ENCODE measurements at regions not wholly inside any gene's neighbourhood (a gene's known extent, or its start where the extent isn't known, plus 50 kb on each side); places are given as distances from the start of the nearest gene placed in this dataset.
"Not testable (repeated sequence)": the region's sequence is repeated elsewhere in the genome, so short reads cannot be mapped to it uniquely, and the experiment has no call there.

GRCh38 chr12:27162229-27162537 lies 79.8 kb upstream of the C12orf71 start:
- DNase-seq (ENCODE audit: low spot score): no peak
- no peak overlapping the region for H3K27ac ChIP-seq (ENCODE audit: poor library complexity, severe bottlenecking)

GRCh38 chr12:27163048-27163715 lies 80.8 kb upstream of the C12orf71 start:
- ATAC-seq (ENCODE audit: low read depth): no peak
- TF ChIP-seq CTCF (IDR thresholded peaks at IDR 0.05; ENCODE audit: poor library complexity, severe bottlenecking): no peak
- DNase-seq (ENCODE audit: low spot score): no peak

More at GRCh38 chr12:27162229-27162537, 79.8 kb upstream of the C12orf71 start:
- no peaks in the 10 kb centered on the region for H3K9me3 ChIP-seq (ENCODE audit: severe bottlenecking)
- ATAC-seq (ENCODE audit: low read depth): no peak
- TF ChIP-seq CTCF (IDR thresholded peaks at IDR 0.05; ENCODE audit: poor library complexity, severe bottlenecking): no peak
- H3K4me3 ChIP-seq (ENCODE audit: severe bottlenecking): no peak overlapping the region
- no peaks in the 10 kb centered on the region for H3K36me3 ChIP-seq (ENCODE audit: low read depth)
- H3K4me1 ChIP-seq (ENCODE audit: insufficient read depth, poor library complexity, severe bottlenecking): no peaks in the 10 kb centered on the region
- H3K27me3 ChIP-seq (ENCODE audit: insufficient read depth, poor library complexity, severe bottlenecking): no peaks in the 10 kb centered on the region

GRCh38 chr12:27163894-27164293 lies 80.2 kb upstream of the STK38L start:
- DNase-seq (ENCODE audit: low spot score) (no peak), ATAC-seq (ENCODE audit: low read depth) (no peak)
- Histone ChIP-seq H3K4me1 (ENCODE audit: insufficient read depth, poor library complexity, severe bottlenecking) (no peaks in the 10 kb centered on the region), H3K36me3 (ENCODE audit: low read depth) (no peaks in the 10 kb centered on the region), H3K9me3 (ENCODE audit: severe bottlenecking) (no peaks in the 10 kb centered on the region), H3K27me3 (ENCODE audit: insufficient read depth, poor library complexity, severe bottlenecking) (no peaks in the 10 kb centered on the region), H3K4me3 (ENCODE audit: severe bottlenecking) (no peak overlapping the region), H3K27ac (ENCODE audit: poor library complexity, severe bottlenecking) (no peak overlapping the region)
- no peak for TF ChIP-seq CTCF (IDR thresholded peaks at IDR 0.05; ENCODE audit: poor library complexity, severe bottlenecking)

More at GRCh38 chr12:27163048-27163715, 80.8 kb upstream of the C12orf71 start:
- H3K27ac ChIP-seq (ENCODE audit: poor library complexity, severe bottlenecking): no peak overlapping the region
- no peak overlapping the region for H3K4me3 ChIP-seq (ENCODE audit: severe bottlenecking)
- no peaks in the 10 kb centered on the region for H3K27me3 ChIP-seq (ENCODE audit: insufficient read depth, poor library complexity, severe bottlenecking)
- no peaks in the 10 kb centered on the region for H3K36me3 ChIP-seq (ENCODE audit: low read depth)
- no peaks in the 10 kb centered on the region for H3K9me3 ChIP-seq (ENCODE audit: severe bottlenecking)
- no peaks in the 10 kb centered on the region for H3K4me1 ChIP-seq (ENCODE audit: insufficient read depth, poor library complexity, severe bottlenecking)

- no peak for TF ChIP-seq CTCF (IDR thresholded peaks at IDR 0.05; ENCODE audit: poor library complexity, severe bottlenecking)
- ATAC-seq (ENCODE audit: low read depth) (no peak), DNase-seq (ENCODE audit: low spot score) (no peak)
- H3K36me3 ChIP-seq (ENCODE audit: low read depth): no peaks in the 10 kb centered on the region
- H3K4me1 ChIP-seq (ENCODE audit: insufficient read depth, poor library complexity, severe bottlenecking): no peaks in the 10 kb centered on the region
- H3K27me3 ChIP-seq (ENCODE audit: insufficient read depth, poor library complexity, severe bottlenecking): no peaks in the 10 kb centered on the region
- H3K4me3 ChIP-seq (ENCODE audit: severe bottlenecking): no peak overlapping the region
- H3K9me3 ChIP-seq (ENCODE audit: severe bottlenecking): no peaks in the 10 kb centered on the region
- H3K27ac ChIP-seq (ENCODE audit: poor library complexity, severe bottlenecking): no peak overlapping the region
Observed at GRCh38 chr12:27164330-27165040, 79.6 kb upstream of the STK38L start.

GRCh38 chr12:27165958-27166357 lies 78.1 kb upstream of the STK38L start:
- not testable (repeated sequence) for H3K27ac ChIP-seq (ENCODE audit: poor library complexity, severe bottlenecking); H3K4me3 ChIP-seq (ENCODE audit: severe bottlenecking); H3K4me1 ChIP-seq (ENCODE audit: insufficient read depth, poor library complexity, severe bottlenecking); H3K27me3 ChIP-seq (ENCODE audit: insufficient read depth, poor library complexity, severe bottlenecking); DNase-seq (ENCODE audit: low spot score); H3K9me3 ChIP-seq (ENCODE audit: severe bottlenecking); ATAC-seq (ENCODE audit: low read depth); H3K36me3 ChIP-seq (ENCODE audit: low read depth)

- not testable (repeated sequence) for H3K4me1 ChIP-seq (ENCODE audit: insufficient read depth, poor library complexity, severe bottlenecking); H3K27ac ChIP-seq (ENCODE audit: poor library complexity, severe bottlenecking); H3K9me3 ChIP-seq (ENCODE audit: severe bottlenecking); H3K36me3 ChIP-seq (ENCODE audit: low read depth); H3K4me3 ChIP-seq (ENCODE audit: severe bottlenecking); DNase-seq (ENCODE audit: low spot score); H3K27me3 ChIP-seq (ENCODE audit: insufficient read depth, poor library complexity, severe bottlenecking); ATAC-seq (ENCODE audit: low read depth)
Observed at GRCh38 chr12:27171494-27171893, 72.6 kb upstream of the STK38L start.

Data from RWPE2 (cell line).